HCEC 1CT (cell line): ENCODE measurements at regions not wholly inside any gene's neighbourhood (a gene's known extent, or its start where the extent isn't known, plus 50 kb on each side); places are given as distances from the start of the nearest gene placed in this dataset.
"Not testable (repeated sequence)": the region's sequence is repeated elsewhere in the genome, so short reads cannot be mapped to it uniquely, and the experiment has no call there.

Experiments
- DNase-seq: peaks from one replicate; pipeline ENCODE4 v3.0.0-alpha.2; 2017

- peak; percentile 92 for DNase-seq
These were observed 293.3 kb upstream of the KLF14 start for GRCh38 chr7:131027287-131027773.

DNA sequence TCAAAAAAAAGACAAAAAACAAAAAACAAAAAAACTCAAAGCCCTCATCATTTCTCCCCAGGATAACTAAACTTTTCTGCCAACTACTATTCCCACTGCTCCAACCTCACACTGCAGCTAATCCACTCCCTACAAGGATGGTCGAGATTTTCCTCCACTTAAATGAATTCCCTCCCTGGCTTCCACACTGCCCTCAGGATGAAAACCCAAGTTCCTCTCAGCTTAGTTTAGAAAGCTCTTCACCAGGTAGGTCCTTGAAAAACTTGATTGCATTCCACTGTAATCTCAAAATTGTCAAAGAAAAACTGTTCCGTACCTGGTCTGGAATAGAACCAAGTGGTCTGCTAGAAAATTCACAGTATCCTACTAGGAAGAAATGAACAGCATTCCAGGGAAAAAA, 294.3 kb upstream of the KLF14 start:
- DNase-seq, result no peak

DNA sequence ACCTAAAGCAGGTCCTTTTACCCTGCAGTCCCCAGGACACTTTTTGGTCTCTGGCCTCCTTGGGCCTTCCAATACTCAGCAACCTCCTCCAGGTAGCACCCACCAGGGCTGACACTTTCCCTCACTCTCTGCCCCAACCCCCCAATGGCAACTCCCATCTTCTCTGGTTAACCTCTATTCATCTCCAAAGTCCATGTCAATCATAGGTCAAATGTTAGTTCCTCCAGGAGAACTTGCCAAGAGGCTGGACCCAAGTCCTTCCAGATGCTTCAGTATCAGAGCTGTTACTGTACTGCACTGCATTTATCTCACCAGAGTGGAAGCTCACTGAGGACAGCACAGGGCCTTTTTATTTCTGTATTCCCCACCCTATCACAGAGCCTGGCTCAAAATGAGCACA, 295.0 kb upstream of the KLF14 start:
- no peak for DNase-seq

- no peak for DNase-seq
These were observed 296.4 kb upstream of the MKLN1 start for GRCh38 chr7:131031099-131031868.

DNA sequence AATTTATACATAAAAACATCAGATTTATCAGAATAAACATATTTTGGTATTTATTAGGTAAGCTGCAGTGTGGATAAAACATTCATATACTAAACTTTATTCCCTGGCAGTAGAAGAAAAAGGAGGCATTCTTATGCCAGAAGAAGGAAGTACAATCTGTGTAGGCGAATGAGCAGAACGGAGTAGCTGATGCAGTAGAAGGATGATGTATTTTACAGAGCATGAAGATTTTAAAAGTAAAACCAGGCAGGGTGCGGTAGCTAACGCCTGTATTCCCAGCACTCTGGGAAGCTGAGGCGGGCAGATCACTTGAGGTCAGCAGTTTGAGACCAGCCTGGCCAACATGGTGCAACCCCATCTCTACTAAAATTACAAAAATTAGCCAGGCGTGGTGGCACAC, 294.9 kb upstream of the MKLN1 start:
- DNase-seq, result no peak

GRCh38 chr7:131034166-131034881, 293.4 kb upstream of the MKLN1 start:
- no peak for DNase-seq

- no peak for DNase-seq
These were observed 292.4 kb upstream of the MKLN1 start for GRCh38 chr7:131035088-131035770.

DNA sequence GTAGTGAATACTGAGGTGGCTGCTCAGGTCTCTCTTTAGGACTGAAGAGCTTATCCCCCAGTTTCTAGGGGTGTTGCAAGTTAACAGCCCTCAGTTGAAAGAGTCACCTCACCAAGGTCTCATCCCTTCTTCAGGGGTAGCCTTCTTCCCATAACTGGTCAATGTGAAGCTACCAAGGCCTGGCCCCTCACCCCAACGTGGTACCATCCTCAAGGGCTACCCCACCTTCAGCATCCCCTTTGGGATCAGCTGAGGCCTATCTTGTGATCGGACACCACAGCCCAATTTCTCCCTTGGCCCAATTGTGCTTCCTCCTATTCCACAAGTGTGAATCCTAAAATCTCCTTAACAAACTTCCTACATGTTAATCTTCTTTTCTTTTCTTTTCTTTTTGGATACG, 289.5 kb upstream of the MKLN1 start:
- DNase-seq, result no peak

GRCh38 chr7:131039355-131039762, 288.3 kb upstream of the MKLN1 start:
- peak; percentile 11 for DNase-seq

DNA sequence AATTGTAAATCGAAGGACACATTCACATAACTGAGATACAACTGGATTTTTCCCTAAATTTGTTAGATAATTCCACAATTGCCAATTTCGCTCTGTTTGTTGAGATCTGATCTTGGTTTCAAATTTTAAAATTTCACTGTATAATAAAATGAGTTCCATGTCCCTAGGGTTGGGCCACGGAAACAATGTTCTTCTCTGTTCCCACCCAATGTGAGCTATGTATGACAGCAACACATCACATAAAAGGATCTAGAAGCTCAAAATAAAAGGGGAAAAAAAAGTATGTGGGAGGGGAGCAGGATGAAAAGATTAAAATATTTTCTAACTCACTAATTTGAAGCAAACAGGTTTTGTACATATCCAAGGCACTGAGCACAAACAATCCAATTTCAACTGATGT, 287.8 kb upstream of the MKLN1 start:
- no peak for DNase-seq

GRCh38 chr7:131040467-131040932, 287.2 kb upstream of the MKLN1 start:
- peak; percentile 66 for DNase-seq

- not testable (repeated sequence) for DNase-seq
These were observed 286.5 kb upstream of the MKLN1 start for GRCh38 chr7:131041012-131041695.

- no peak for DNase-seq
These were observed 285.2 kb upstream of the MKLN1 start for GRCh38 chr7:131042269-131043160.

DNA sequence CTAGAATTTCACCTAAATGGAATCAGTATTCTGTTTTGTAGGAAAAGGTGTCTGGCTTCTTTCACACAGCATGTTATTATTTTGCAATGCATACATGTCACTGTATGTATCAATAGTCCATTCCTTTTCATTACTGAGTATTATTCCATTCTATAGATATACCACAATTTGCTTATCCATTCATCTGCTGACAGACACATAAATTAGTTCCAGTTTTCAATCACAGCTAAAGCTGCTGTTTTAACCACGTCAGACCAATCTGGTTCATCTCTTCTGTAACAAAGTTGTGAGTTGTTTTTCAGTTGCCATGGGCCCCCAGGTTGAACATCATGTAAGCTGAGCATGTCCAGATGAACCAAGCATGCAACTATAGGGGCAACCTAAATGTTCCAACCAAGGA, 282.1 kb upstream of the MKLN1 start:
- DNase-seq, result no peak

- no peak for DNase-seq
These were observed 281.4 kb upstream of the MKLN1 start for GRCh38 chr7:131046246-131046645.

DNA sequence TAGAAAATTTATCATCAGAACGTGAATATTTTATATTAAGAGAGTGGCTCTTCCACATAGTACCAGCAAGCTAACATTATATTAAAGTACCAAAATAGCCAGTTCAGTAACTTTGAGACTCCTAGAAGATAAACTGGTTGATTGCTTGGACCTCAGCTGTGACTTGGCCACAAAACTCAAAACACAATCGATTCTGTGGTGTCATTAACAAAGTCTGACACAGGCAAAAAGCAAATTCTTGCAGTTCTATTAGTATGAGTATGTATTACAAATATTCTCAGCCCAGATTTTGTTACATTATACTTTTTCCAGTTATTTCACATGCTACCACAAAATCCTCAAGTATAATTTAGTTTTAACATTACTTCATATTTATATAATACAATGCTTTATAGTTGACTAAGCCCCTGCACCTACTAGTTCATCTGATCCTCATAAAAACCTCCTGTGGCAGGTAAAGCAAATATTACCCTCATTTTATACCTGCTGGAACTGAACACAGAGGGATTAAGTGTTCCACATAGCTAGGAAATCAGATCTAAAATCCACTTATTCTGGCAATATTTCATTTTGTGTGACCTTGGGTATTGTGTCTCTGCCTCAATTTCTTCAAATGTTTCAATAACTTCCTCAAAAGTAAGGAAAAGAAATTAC, 279.9 kb upstream of the MKLN1 start:
- DNase-seq, result no peak

DNA sequence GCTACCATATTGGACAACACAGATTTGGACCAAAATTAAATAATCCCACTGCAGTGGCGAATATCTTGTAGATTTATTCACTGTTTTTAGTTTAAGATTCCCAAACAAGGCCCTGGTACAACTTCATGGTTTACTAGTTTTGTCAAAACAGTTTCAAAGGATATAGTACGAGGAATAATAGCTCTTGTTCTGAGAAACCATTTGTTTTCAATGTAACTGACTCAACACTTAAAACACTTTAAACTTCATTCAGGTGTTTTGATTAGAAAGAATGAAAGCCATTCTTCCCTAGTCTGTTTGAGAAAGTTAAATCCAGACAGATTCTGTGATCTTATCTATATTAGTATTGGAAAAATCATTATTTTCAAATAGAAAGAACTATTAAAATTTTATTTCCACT, 276.4 kb upstream of the MKLN1 start:
- no peak for DNase-seq

GRCh38 chr7:131052285-131052904, 275.3 kb upstream of the MKLN1 start:
- DNase-seq, result no peak

DNA sequence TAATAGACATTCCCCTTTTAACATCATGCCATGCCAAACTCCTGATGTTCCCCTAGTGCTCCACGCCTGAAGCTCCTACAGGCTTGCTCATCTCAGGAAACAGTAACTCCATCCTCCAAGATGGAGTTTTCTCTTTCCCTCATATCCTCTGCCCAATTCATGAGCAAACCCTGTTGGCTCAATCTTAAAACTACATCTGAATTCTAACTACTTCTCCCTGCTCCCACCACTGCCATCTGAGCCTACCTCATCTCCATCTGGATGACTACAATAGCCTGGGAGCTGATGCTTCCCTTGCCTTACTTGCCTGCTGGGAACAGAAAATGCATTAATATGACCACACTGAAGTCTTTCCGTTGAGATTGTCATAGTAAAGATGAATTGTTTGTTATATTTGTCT, 271.7 kb upstream of the MKLN1 start:
- DNase-seq, result no peak

GRCh38 chr7:131057015-131057793, 270.5 kb upstream of the MKLN1 start:
- DNase-seq, result peak; percentile 75
